ENCODE measurements at regions not wholly inside any gene's neighbourhood (a gene's known extent, or its start where the extent isn't known, plus 50 kb on each side); places are given as distances from the start of the nearest gene placed in this dataset.

- TF ChIP-seq, protein P1, sequence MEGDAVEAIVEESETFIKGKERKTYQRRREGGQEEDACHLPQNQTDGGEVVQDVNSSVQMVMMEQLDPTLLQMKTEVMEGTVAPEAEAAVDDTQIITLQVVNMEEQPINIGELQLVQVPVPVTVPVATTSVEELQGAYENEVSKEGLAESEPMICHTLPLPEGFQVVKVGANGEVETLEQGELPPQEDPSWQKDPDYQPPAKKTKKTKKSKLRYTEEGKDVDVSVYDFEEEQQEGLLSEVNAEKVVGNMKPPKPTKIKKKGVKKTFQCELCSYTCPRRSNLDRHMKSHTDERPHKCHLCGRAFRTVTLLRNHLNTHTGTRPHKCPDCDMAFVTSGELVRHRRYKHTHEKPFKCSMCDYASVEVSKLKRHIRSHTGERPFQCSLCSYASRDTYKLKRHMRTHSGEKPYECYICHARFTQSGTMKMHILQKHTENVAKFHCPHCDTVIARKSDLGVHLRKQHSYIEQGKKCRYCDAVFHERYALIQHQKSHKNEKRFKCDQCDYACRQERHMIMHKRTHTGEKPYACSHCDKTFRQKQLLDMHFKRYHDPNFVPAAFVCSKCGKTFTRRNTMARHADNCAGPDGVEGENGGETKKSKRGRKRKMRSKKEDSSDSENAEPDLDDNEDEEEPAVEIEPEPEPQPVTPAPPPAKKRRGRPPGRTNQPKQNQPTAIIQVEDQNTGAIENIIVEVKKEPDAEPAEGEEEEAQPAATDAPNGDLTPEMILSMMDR (IDR thresholded peaks at IDR 0.05; ENCODE audit: insufficient read depth, low read depth, low read length, missing control alignments), result no peak
- H3K4me3 ChIP-seq (ENCODE audit: low read length), result no peak overlapping the region
- no peak for DNase-seq (ENCODE audit: low read depth)
Observed at GRCh38 chr9:10899509-10899908, 286.7 kb upstream of the PTPRD start.

DNA sequence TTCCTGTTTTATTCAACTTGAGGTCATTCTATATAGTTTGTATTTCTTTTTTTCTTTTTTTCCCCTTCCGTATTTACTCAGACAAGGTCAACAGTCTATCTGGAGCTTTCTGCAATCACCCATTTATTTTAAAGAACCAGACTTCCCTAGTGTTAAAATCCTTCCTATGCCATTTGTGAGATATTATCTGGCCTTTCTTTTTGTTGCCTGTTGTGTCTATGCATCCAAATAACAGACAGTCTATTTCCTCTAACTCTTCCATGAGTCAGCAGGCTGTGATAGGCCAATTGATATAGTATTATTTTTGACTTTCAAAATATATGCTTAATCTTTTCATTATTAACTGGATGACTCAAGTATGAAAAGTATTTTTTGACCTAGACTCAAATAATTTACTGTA is 291.2 kb upstream of the PTPRD start:
- no peak for DNase-seq (ENCODE audit: low read depth)
- no peak overlapping the region for H3K4me3 ChIP-seq (ENCODE audit: low read length)
- TF ChIP-seq, protein P1 (IDR thresholded peaks at IDR 0.05; ENCODE audit: insufficient read depth, low read depth, low read length, missing control alignments), result no peak

- no peak overlapping the region for H3K4me3 ChIP-seq (ENCODE audit: low read length)
- TF ChIP-seq, protein P1 (IDR thresholded peaks at IDR 0.05; ENCODE audit: insufficient read depth, low read depth, low read length, missing control alignments), result no peak
- DNase-seq (ENCODE audit: low read depth), result no peak
Observed at GRCh38 chr9:10910779-10911178, 298.0 kb upstream of the PTPRD start.

DNA sequence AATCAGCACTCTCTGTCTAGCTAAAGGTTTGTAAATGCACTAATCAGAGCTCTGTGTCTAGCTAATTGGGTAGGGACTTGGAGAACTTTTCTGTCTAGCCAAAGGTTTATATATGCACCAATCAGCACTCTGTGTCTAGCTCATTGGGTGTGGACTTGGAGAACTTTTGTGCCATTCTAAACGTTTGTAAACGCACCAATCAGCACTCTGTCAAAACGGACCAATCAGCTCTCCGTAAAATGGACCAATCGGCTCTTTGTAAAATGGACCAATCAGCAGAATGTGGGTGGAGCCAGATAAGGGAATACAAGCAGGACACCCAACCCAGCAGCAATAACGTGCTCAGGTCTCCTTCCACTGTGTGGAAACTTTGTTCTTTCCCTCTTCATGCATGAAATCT is 298.6 kb upstream of the PTPRD start:
- DNase-seq (ENCODE audit: low read depth), result no peak
- no peak overlapping the region for H3K4me3 ChIP-seq (ENCODE audit: low read length)
- TF ChIP-seq, protein P1 (IDR thresholded peaks at IDR 0.05; ENCODE audit: insufficient read depth, low read depth, low read length, missing control alignments), result no peak

- no peak for DNase-seq (ENCODE audit: low read depth)
- TF ChIP-seq, protein P1 (IDR thresholded peaks at IDR 0.05; ENCODE audit: insufficient read depth, low read depth, low read length, missing control alignments), result no peak
- no peak overlapping the region for H3K4me3 ChIP-seq (ENCODE audit: low read length)
Observed at GRCh38 chr9:10917001-10917400, 304.2 kb upstream of the PTPRD start.

GRCh38 chr9:10921671-10922070 is 308.9 kb upstream of the PTPRD start:
- TF ChIP-seq, protein P1 (IDR thresholded peaks at IDR 0.05; ENCODE audit: insufficient read depth, low read depth, low read length, missing control alignments), result no peak
- no peak overlapping the region for H3K4me3 ChIP-seq (ENCODE audit: low read length)
- DNase-seq (ENCODE audit: low read depth), result no peak

DNA sequence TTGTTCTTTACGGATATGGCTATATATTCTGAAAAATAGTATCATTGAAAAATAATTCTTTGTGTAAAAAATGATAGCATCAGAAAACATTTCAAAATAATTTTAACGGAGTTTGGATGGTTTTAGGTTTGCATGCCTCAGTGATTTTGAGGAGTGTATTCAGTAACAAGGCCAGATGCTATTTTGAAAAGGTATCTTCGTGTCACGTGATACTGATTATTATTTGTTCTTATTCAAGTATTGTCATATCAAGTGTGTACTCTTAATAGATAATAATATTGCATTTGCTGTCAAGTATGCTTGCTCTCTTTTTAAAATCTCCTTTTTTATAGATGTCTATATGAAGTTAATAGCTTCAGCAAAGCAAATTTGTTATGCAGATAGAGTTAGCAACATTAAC is 313.1 kb upstream of the PTPRD start:
- TF ChIP-seq, protein P1 (IDR thresholded peaks at IDR 0.05; ENCODE audit: insufficient read depth, low read depth, low read length, missing control alignments), result no peak
- H3K4me3 ChIP-seq (ENCODE audit: low read length), result no peak overlapping the region
- no peak for DNase-seq (ENCODE audit: low read depth)
